HG03025 (cell line): ENCODE measurements at regions not wholly inside any gene's neighbourhood (a gene's known extent, or its start where the extent isn't known, plus 50 kb on each side); places are given as distances from the start of the nearest gene placed in this dataset.
"Not testable (repeated sequence)": the region's sequence is repeated elsewhere in the genome, so short reads cannot be mapped to it uniquely, and the experiment has no call there.

Experiments
- ATAC-seq: cut with Tn5 transposase; IDR thresholded peaks from one replicate; pipeline ENCODE4 v1.9.1; 2021; ENCODE audit warnings: mild to moderate bottlenecking, moderate library complexity; ENCODE audit not compliant: unreplicated experiment, low FRiP score

GRCh38 chr6:106728296-106728870 lies 99.0 kb downstream of the QRSL1 start:
- no peak for ATAC-seq

DNA sequence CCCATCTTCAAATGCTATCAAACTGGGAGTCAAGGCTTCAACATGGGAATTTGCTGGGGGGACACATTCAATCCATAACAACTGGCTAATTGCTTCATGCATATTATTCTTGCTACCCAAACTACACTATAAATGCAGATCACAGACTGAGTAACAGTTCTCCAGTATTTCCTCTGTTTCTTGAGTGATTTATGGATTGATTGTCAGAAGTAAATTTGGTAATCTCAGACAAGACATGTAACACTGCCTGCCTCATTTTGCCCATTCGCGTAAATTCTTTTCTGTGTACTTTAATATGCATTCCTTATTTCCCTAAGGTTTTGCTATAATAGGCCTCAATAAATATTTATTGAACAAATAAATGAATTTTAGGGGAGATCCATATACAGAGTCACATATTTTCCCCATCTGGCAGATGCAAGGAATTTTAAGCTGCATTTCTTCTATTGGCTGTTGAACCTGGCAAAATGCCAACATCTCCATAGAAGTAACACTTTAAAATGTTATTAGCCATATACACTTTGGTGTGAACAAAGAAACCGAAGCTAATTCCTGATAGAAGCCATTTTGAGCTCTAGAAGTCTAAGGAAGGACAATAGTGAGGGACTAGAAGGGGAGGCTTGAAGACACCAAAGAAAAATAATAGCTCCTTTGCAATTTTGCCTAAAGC lies 98.2 kb downstream of the QRSL1 start:
- no peak for ATAC-seq

DNA sequence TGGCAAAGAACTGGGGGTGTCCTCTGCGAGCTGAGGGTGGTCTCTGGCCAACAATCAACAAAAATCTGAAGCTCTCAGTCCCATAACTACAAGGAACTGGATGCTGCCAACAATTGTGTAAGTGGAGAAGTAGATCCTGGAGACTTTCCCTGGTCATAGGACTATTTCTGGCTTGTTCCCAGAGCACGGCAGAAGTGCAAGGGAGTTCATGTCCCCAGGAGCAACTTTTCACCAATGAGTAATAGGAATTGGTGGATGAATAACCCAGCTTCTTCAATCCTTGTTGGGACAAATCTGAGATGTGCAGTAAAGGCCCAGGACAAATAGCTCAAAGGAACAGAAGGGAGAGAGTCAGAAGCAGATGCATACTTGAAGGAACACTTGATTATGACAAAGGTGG lies 95.5 kb downstream of the QRSL1 start:
- no peak for ATAC-seq

DNA sequence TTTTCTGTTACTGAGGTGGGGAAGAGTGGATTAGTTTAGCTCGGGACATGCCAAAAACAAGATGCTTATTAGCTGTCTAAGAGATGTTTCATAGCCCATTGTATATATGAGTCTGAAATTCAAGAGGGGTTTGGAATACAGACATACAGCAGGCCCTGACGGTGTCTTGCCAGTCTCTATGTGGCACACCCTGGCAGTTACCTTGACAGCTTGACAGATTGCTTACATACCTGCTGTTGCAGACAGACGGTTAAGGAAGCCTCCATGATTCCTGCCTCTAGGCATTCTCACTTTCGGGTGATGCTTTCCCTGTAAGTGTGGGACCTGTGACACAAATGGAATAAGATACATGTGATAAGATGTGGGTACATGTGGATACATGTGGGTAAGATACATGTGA lies 95.0 kb downstream of the QRSL1 start:
- no peak for ATAC-seq

DNA sequence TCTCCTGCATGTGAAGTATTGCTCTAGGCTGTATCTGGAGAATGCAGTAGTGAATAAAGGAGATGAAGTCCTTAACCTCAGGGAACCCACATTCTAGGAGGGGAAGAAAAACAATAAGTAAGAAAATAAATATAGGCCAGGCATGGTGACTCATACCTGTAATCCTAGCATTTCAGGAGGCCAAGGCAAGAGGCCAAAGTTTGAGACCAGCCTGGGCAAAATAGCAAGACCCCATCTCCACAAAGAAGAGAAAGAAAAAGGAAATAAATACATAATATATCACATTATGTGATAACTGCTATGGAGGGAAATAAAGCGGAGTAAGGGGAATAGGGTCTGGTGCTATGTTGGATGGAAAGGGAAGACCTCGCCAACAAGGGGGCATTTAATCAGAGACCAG lies 94.0 kb downstream of the QRSL1 start:
- not testable (repeated sequence) for ATAC-seq

DNA sequence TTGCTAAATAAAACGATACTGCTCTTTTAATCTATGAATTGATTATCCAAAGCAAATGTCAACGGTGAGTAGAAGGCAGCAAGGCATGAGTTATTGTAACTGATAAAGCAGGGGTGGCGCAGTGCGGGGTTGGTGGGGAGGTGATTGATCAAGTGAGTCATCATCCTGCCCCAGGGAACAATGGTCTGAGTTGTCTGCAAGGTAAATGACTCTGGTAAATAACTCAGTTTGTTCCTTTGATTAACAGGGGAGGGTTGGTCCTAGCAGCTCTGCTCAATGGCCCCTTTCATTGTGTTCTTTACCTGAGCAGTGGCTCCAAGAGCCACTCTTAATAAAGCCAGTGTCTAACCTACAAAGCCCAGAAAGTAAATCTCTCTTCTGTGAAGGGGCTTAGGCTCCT lies 91.8 kb downstream of the QRSL1 start:
- ATAC-seq = not testable (repeated sequence)
